Retinal pigment epithelial cell (primary cell): ENCODE measurements at regions not wholly inside any gene's neighbourhood (a gene's known extent, or its start where the extent isn't known, plus 50 kb on each side); places are given as distances from the start of the nearest gene placed in this dataset.

ENCODE experiments used
- DNase-seq: peaks from one replicate; pipeline ENCODE4 v3.0.0-alpha.2; 2010; ENCODE audit warnings: low read depth
- H3K4me3 ChIP-seq: 2 replicates; pipeline ENCODE4 v1.5.1; 2011; ENCODE audit warnings: mild to moderate bottlenecking, low read length, control low read depth, moderate library complexity
- CTCF ChIP-seq: conservative IDR thresholded peaks from 2 replicates; pipeline ENCODE4 v1.5.1; 2011; ENCODE audit warnings: low read depth, low read length, control low read depth, inconsistent platforms

GRCh38 chr3:27596921-27597320 lies 112.7 kb upstream of the SLC4A7 start:
- H3K4me3 ChIP-seq, result no peak overlapping the region
- no peak for DNase-seq
- no peak for TF ChIP-seq CTCF

GRCh38 chr3:27596334-27596841 lies 112.2 kb upstream of the SLC4A7 start:
- peak; percentile 19 for DNase-seq
- no peak for TF ChIP-seq CTCF
- H3K4me3 ChIP-seq, result no peak overlapping the region

- H3K4me3 ChIP-seq, result no peak overlapping the region
- TF ChIP-seq CTCF, result no peak
- no peak for DNase-seq
Measured at GRCh38 chr3:27594096-27594690, 110.0 kb upstream of the SLC4A7 start.

- DNase-seq, result no peak
- H3K4me3 ChIP-seq, result no peak overlapping the region
- TF ChIP-seq CTCF, result no peak
Measured at GRCh38 chr3:27593173-27593572, 109.0 kb upstream of the SLC4A7 start.

- no peak for TF ChIP-seq CTCF
- DNase-seq, result no peak
- no peak overlapping the region for H3K4me3 ChIP-seq
Measured at GRCh38 chr3:27591312-27592210, 107.4 kb upstream of the SLC4A7 start.

- no peak for DNase-seq
Measured at GRCh38 chr3:27590437-27591298, 106.5 kb upstream of the SLC4A7 start.

More at GRCh38 chr3:27590437-27591298, 106.5 kb upstream of the SLC4A7 start:
- no peak for TF ChIP-seq CTCF
- no peak overlapping the region for H3K4me3 ChIP-seq
